ENCODE measurements at regions not wholly inside any gene's neighbourhood (a gene's known extent, or its start where the extent isn't known, plus 50 kb on each side); places are given as distances from the start of the nearest gene placed in this dataset.
A peak's percentile ranks its signal among the peaks of the same experiment; 100 is the strongest.
"Not testable (repeated sequence)": the region's sequence is repeated elsewhere in the genome, so short reads cannot be mapped to it uniquely, and the experiment has no call there.

GRCh38 chr12:70008944-70009343, 183.9 kb downstream of the MYRFL start:
- Histone ChIP-seq H3K4me1 (ENCODE audit: control insufficient read depth in 2 of 2, insufficient read depth in 2 of 2, low read length in 2 of 2) (no peaks in the 10 kb centered on the region), H3K9ac (ENCODE audit: low read depth in 1 of 2, low read length in 2 of 2) (no peak overlapping the region), H3K9me3 (ENCODE audit: control insufficient read depth in 2 of 2, low read length in 2 of 2) (no peaks in the 10 kb centered on the region), H3K4me3 (ENCODE audit: low read length in 2 of 2) (no peak overlapping the region), H3K27me3 (ENCODE audit: control insufficient read depth in 2 of 2, insufficient read depth in 2 of 2, low read length in 2 of 2) (no peaks in the 10 kb centered on the region), H3K36me3 (ENCODE audit: control insufficient read depth in 2 of 2, insufficient read depth in 2 of 2, low read length in 2 of 2) (no peaks in the 10 kb centered on the region), H3K27ac (ENCODE audit: low read depth in 2 of 2, low read length in 2 of 2) (no peak overlapping the region)

DNA sequence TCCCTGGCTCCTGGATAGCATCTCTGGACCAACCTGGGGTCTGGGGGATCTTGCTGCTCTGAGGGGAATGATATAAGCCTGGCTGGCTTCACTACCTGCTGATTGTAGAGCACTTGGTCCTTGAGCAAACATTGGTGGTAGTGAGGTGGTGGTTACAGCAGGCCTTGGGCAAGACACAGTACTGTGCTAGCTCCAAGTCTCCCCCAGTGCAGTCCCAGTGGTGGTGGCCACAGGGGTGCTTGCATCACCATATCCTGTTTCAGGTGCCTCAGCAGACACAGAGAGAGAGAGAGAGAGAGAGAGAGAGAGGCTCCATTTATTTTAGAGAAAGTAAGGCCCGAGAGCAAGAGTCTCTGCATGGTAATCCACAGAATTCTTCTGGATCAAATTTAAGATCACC, 186.3 kb downstream of the MYRFL start:
- Histone ChIP-seq H3K4me3 (ENCODE audit: low read length in 2 of 2) (no peak overlapping the region), H3K9ac (ENCODE audit: low read depth in 1 of 2, low read length in 2 of 2) (no peak overlapping the region), H3K36me3 (ENCODE audit: control insufficient read depth in 2 of 2, insufficient read depth in 2 of 2, low read length in 2 of 2) (no peaks in the 10 kb centered on the region), H3K4me1 (ENCODE audit: control insufficient read depth in 2 of 2, insufficient read depth in 2 of 2, low read length in 2 of 2) (no peaks in the 10 kb centered on the region), H3K9me3 (ENCODE audit: control insufficient read depth in 2 of 2, low read length in 2 of 2) (no peaks in the 10 kb centered on the region), H3K27ac (ENCODE audit: low read depth in 2 of 2, low read length in 2 of 2) (no peak overlapping the region), H3K27me3 (ENCODE audit: control insufficient read depth in 2 of 2, insufficient read depth in 2 of 2, low read length in 2 of 2) (no peaks in the 10 kb centered on the region)

GRCh38 chr12:70013016-70013415, 188.0 kb downstream of the MYRFL start:
- H3K9ac ChIP-seq (ENCODE audit: low read depth in 1 of 2, low read length in 2 of 2); H3K27me3 ChIP-seq (ENCODE audit: control insufficient read depth in 2 of 2, insufficient read depth in 2 of 2, low read length in 2 of 2); H3K36me3 ChIP-seq (ENCODE audit: control insufficient read depth in 2 of 2, insufficient read depth in 2 of 2, low read length in 2 of 2); H3K4me1 ChIP-seq (ENCODE audit: control insufficient read depth in 2 of 2, insufficient read depth in 2 of 2, low read length in 2 of 2); H3K27ac ChIP-seq (ENCODE audit: low read depth in 2 of 2, low read length in 2 of 2); H3K9me3 ChIP-seq (ENCODE audit: control insufficient read depth in 2 of 2, low read length in 2 of 2): not testable (repeated sequence)
- peak overlapping the region; percentile 23 to 37 for H3K4me3 ChIP-seq (ENCODE audit: low read length in 2 of 2)

DNA sequence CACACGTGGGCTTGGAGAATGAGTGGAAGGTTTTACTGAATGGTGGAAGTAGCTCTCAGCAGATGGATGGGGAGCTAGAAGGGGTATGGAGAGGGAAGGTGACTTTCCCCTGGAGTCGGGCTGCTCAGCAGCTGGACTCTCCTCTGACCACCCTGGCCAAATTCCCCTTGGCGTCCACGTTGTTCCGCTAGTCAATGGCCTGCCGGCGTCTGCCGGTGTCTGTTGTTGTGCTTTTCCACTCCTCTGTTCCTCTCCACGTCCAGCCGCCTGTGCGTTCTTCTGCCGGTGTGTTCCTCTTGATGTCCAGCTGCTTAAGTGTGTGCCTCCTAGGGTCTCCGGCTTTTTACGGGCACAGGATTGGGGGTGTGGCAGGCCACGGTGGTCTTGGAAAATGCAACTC, 203.5 kb downstream of the MYRFL start:
- no peak overlapping the region for H3K4me3 ChIP-seq (ENCODE audit: low read length in 2 of 2)
- no peak overlapping the region for H3K27ac ChIP-seq (ENCODE audit: low read depth in 2 of 2, low read length in 2 of 2)
- H3K4me1 ChIP-seq (ENCODE audit: control insufficient read depth in 2 of 2, insufficient read depth in 2 of 2, low read length in 2 of 2): no peaks in the 10 kb centered on the region
- no peaks in the 10 kb centered on the region for H3K9me3 ChIP-seq (ENCODE audit: control insufficient read depth in 2 of 2, low read length in 2 of 2)
- no peaks in the 10 kb centered on the region for H3K36me3 ChIP-seq (ENCODE audit: control insufficient read depth in 2 of 2, insufficient read depth in 2 of 2, low read length in 2 of 2)
- H3K9ac ChIP-seq (ENCODE audit: low read depth in 1 of 2, low read length in 2 of 2): no peak overlapping the region
- no peaks in the 10 kb centered on the region for H3K27me3 ChIP-seq (ENCODE audit: control insufficient read depth in 2 of 2, insufficient read depth in 2 of 2, low read length in 2 of 2)

DNA sequence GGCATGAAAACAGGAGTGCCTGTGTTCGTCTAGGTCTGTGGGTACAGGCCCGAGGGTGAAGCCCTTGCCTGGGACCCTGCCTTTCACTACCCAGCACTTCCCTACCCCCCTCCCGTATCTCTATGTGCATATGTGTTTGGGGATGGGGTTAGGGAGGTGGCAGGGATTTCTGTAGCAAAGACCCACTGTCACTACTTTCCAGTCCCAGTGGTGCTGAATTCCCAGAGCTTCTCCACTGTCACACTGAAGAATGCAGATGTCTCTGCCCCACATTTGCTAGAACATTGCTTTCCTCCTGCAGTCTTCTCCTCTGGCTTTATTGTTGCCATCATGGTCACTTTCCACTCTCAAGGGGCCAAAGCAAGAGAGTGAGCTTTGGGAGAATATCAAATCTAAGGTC, 203.9 kb downstream of the MYRFL start:
- no peaks in the 10 kb centered on the region for H3K36me3 ChIP-seq (ENCODE audit: control insufficient read depth in 2 of 2, insufficient read depth in 2 of 2, low read length in 2 of 2)
- H3K4me3 ChIP-seq (ENCODE audit: low read length in 2 of 2): no peak overlapping the region
- H3K9ac ChIP-seq (ENCODE audit: low read depth in 1 of 2, low read length in 2 of 2): no peak overlapping the region
- no peak overlapping the region for H3K27ac ChIP-seq (ENCODE audit: low read depth in 2 of 2, low read length in 2 of 2)
- no peaks in the 10 kb centered on the region for H3K4me1 ChIP-seq (ENCODE audit: control insufficient read depth in 2 of 2, insufficient read depth in 2 of 2, low read length in 2 of 2)
- no peaks in the 10 kb centered on the region for H3K9me3 ChIP-seq (ENCODE audit: control insufficient read depth in 2 of 2, low read length in 2 of 2)
- H3K27me3 ChIP-seq (ENCODE audit: control insufficient read depth in 2 of 2, insufficient read depth in 2 of 2, low read length in 2 of 2): no peaks in the 10 kb centered on the region

DNA sequence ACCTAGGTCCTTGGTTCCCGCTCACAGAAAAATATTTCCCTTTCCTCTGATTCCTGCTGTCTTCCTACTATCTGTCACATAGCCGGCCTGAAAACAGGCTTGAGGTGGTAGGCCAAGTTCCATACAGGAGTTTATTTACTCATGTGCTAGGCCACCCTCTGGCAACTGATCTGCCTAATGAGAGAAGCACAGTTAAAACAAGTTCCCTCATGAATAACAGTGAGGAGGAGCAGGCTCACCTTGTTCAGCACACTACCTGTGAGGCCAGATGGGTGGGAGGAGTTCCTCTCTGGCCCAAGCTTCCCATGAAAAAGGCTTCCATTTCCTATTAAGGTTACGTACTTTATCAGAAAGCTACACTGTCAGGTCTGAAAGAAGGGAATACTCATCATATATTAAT, 206.0 kb downstream of the MYRFL start:
- H3K4me3 ChIP-seq (ENCODE audit: low read length in 2 of 2): no peak overlapping the region
- H3K9ac ChIP-seq (ENCODE audit: low read depth in 1 of 2, low read length in 2 of 2): no peak overlapping the region
- H3K27ac ChIP-seq (ENCODE audit: low read depth in 2 of 2, low read length in 2 of 2): no peak overlapping the region
- H3K27me3 ChIP-seq (ENCODE audit: control insufficient read depth in 2 of 2, insufficient read depth in 2 of 2, low read length in 2 of 2): no peaks in the 10 kb centered on the region
- no peaks in the 10 kb centered on the region for H3K36me3 ChIP-seq (ENCODE audit: control insufficient read depth in 2 of 2, insufficient read depth in 2 of 2, low read length in 2 of 2)
- H3K4me1 ChIP-seq (ENCODE audit: control insufficient read depth in 2 of 2, insufficient read depth in 2 of 2, low read length in 2 of 2): no peaks in the 10 kb centered on the region
- H3K9me3 ChIP-seq (ENCODE audit: control insufficient read depth in 2 of 2, low read length in 2 of 2): no peaks in the 10 kb centered on the region

- Histone ChIP-seq H3K27me3 (ENCODE audit: control insufficient read depth in 2 of 2, insufficient read depth in 2 of 2, low read length in 2 of 2) (no peaks in the 10 kb centered on the region), H3K27ac (ENCODE audit: low read depth in 2 of 2, low read length in 2 of 2) (no peak overlapping the region), H3K9me3 (ENCODE audit: control insufficient read depth in 2 of 2, low read length in 2 of 2) (no peaks in the 10 kb centered on the region), H3K4me1 (ENCODE audit: control insufficient read depth in 2 of 2, insufficient read depth in 2 of 2, low read length in 2 of 2) (no peaks in the 10 kb centered on the region), H3K9ac (ENCODE audit: low read depth in 1 of 2, low read length in 2 of 2) (no peak overlapping the region), H3K36me3 (ENCODE audit: control insufficient read depth in 2 of 2, insufficient read depth in 2 of 2, low read length in 2 of 2) (no peaks in the 10 kb centered on the region), H3K4me3 (ENCODE audit: low read length in 2 of 2) (no peak overlapping the region)
Observed at GRCh38 chr12:70032076-70032475, 207.0 kb downstream of the MYRFL start.

DNA sequence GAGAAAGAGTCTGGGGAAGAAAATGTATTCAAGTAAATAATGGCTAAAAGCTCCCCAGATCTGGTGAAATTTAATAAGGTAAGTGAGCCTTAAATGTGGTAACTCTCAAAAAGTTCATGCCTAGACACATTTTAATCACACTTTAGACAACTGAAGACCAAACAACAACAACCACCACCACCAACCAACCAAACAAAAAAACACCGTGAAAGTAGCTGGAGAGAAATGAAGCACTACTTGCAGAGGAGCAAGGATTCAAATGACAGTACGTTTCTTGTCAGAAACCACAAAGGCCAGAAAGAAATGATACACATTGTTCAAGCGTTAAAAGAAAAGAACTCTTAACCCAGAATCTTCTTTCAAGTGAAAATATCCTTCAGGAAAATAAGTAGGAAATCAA, 208.3 kb downstream of the MYRFL start:
- Histone ChIP-seq H3K4me3 (ENCODE audit: low read length in 2 of 2) (no peak overlapping the region), H3K27ac (ENCODE audit: low read depth in 2 of 2, low read length in 2 of 2) (no peak overlapping the region), H3K4me1 (ENCODE audit: control insufficient read depth in 2 of 2, insufficient read depth in 2 of 2, low read length in 2 of 2) (no peaks in the 10 kb centered on the region), H3K27me3 (ENCODE audit: control insufficient read depth in 2 of 2, insufficient read depth in 2 of 2, low read length in 2 of 2) (no peaks in the 10 kb centered on the region), H3K36me3 (ENCODE audit: control insufficient read depth in 2 of 2, insufficient read depth in 2 of 2, low read length in 2 of 2) (no peaks in the 10 kb centered on the region), H3K9me3 (ENCODE audit: control insufficient read depth in 2 of 2, low read length in 2 of 2) (no peaks in the 10 kb centered on the region), H3K9ac (ENCODE audit: low read depth in 1 of 2, low read length in 2 of 2) (no peak overlapping the region)

GRCh38 chr12:70040141-70040540, 203.1 kb upstream of the CNOT2 start:
- H3K27ac ChIP-seq (ENCODE audit: low read depth in 2 of 2, low read length in 2 of 2): no peak overlapping the region
- no peaks in the 10 kb centered on the region for H3K9me3 ChIP-seq (ENCODE audit: control insufficient read depth in 2 of 2, low read length in 2 of 2)
- H3K4me3 ChIP-seq (ENCODE audit: low read length in 2 of 2): no peak overlapping the region
- no peaks in the 10 kb centered on the region for H3K27me3 ChIP-seq (ENCODE audit: control insufficient read depth in 2 of 2, insufficient read depth in 2 of 2, low read length in 2 of 2)
- H3K36me3 ChIP-seq (ENCODE audit: control insufficient read depth in 2 of 2, insufficient read depth in 2 of 2, low read length in 2 of 2): no peaks in the 10 kb centered on the region
- no peak overlapping the region for H3K9ac ChIP-seq (ENCODE audit: low read depth in 1 of 2, low read length in 2 of 2)
- H3K4me1 ChIP-seq (ENCODE audit: control insufficient read depth in 2 of 2, insufficient read depth in 2 of 2, low read length in 2 of 2): peaks cover 12 to 15% of the 10 kb centered on the region in 2 donors

- Histone ChIP-seq H3K36me3 (ENCODE audit: control insufficient read depth in 2 of 2, insufficient read depth in 2 of 2, low read length in 2 of 2) (no peaks in the 10 kb centered on the region), H3K9ac (ENCODE audit: low read depth in 1 of 2, low read length in 2 of 2) (no peak overlapping the region), H3K4me1 (ENCODE audit: control insufficient read depth in 2 of 2, insufficient read depth in 2 of 2, low read length in 2 of 2) (peaks cover 17 to 20% of the 10 kb centered on the region in 2 donors), H3K4me3 (ENCODE audit: low read length in 2 of 2) (no peak overlapping the region), H3K9me3 (ENCODE audit: control insufficient read depth in 2 of 2, low read length in 2 of 2) (no peaks in the 10 kb centered on the region), H3K27ac (ENCODE audit: low read depth in 2 of 2, low read length in 2 of 2) (no peak overlapping the region), H3K27me3 (ENCODE audit: control insufficient read depth in 2 of 2, insufficient read depth in 2 of 2, low read length in 2 of 2) (no peaks in the 10 kb centered on the region)
Observed at GRCh38 chr12:70042675-70043074, 200.6 kb upstream of the CNOT2 start.

DNA sequence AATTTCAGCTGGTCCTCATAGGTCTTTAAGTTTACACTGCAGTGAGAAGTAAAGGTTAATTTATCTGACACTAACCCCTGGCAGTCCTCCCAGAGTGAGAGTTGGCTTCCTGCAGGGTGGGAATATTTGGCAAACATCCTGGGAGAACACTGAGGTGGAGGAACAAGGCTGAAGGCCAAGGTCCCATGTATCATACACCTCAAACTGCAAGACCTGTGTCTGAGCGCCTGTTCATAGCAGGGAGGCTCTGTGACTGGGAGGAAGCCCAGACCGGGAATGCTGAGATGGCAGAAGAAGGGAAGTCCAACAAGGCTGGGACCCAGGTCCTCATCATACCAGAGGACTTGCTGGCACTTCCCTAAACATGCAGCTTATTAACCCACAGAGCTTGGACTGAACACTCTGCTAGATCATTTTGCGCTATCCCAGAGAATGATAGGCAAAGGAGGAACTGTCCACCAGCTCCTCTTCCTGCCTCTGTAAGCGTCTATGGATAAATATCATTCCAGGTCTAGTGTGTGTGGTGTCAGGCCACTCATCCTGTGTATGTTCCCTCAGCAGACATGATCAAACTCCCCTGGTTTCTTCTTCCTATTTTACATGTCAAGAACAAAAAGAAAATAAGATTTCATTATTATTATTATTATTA, 199.6 kb upstream of the CNOT2 start:
- H3K9ac ChIP-seq (ENCODE audit: low read depth in 1 of 2, low read length in 2 of 2): no peak overlapping the region
- no peak overlapping the region for H3K27ac ChIP-seq (ENCODE audit: low read depth in 2 of 2, low read length in 2 of 2)
- no peak overlapping the region for H3K4me3 ChIP-seq (ENCODE audit: low read length in 2 of 2)
- H3K4me1 ChIP-seq (ENCODE audit: control insufficient read depth in 2 of 2, insufficient read depth in 2 of 2, low read length in 2 of 2): peaks cover 17 to 20% of the 10 kb centered on the region in 2 donors
- H3K27me3 ChIP-seq (ENCODE audit: control insufficient read depth in 2 of 2, insufficient read depth in 2 of 2, low read length in 2 of 2): no peaks in the 10 kb centered on the region
- H3K36me3 ChIP-seq (ENCODE audit: control insufficient read depth in 2 of 2, insufficient read depth in 2 of 2, low read length in 2 of 2): no peaks in the 10 kb centered on the region
- no peaks in the 10 kb centered on the region for H3K9me3 ChIP-seq (ENCODE audit: control insufficient read depth in 2 of 2, low read length in 2 of 2)

Data from mucosa of rectum (tissue), 2 donors.